Endothelial cell (in vitro differentiated cells): ENCODE measurements at regions not wholly inside any gene's neighbourhood (a gene's known extent, or its start where the extent isn't known, plus 50 kb on each side); places are given as distances from the start of the nearest gene placed in this dataset.

ENCODE experiments used
- DNase-seq: peaks from one replicate; pipeline ENCODE4 v3.0.0; 2021; ENCODE audit warnings: low spot score
- H3K27ac Mint-ChIP-seq: one replicate; pipeline ENCODE4 v1.8.0; 2021; ENCODE audit warnings: mixed read lengths, inconsistent platforms; ENCODE audit not compliant: unreplicated experiment
- H3K27me3 Mint-ChIP-seq: one replicate; pipeline ENCODE4 v1.8.0; 2021; ENCODE audit warnings: mild to moderate bottlenecking, moderate library complexity, mixed read lengths, inconsistent platforms; ENCODE audit not compliant: unreplicated experiment
- H3K36me3 Mint-ChIP-seq: one replicate; pipeline ENCODE4 v1.8.0; 2021; ENCODE audit warnings: mild to moderate bottlenecking, low read depth, mixed read lengths, inconsistent platforms; ENCODE audit not compliant: unreplicated experiment
- H3K4me1 Mint-ChIP-seq: one replicate; pipeline ENCODE4 v1.8.0; 2021; ENCODE audit warnings: mild to moderate bottlenecking, mixed read lengths, inconsistent platforms; ENCODE audit not compliant: unreplicated experiment
- H3K4me3 Mint-ChIP-seq: one replicate; pipeline ENCODE4 v1.8.0; 2021; ENCODE audit warnings: mild to moderate bottlenecking, mixed read lengths, inconsistent platforms; ENCODE audit not compliant: unreplicated experiment
- H3K9me3 Mint-ChIP-seq: one replicate; pipeline ENCODE4 v1.8.0; 2021; ENCODE audit warnings: mixed read lengths, inconsistent platforms; ENCODE audit not compliant: unreplicated experiment
- TF ChIP-seq, protein P1 (sequence below): fragments of 200-600 bp; sonication (generic); IDR thresholded peaks from one replicate; pipeline ENCODE4 v1.5.0; 2021; ENCODE audit warnings: antibody characterized with exemption; ENCODE audit not compliant: unreplicated experiment

- Mint-ChIP-seq H3K4me3 (no peak overlapping the region), H3K27me3 (peaks cover 6% of the 10 kb centered on the region), H3K36me3 (no peaks in the 10 kb centered on the region), H3K9me3 (no peaks in the 10 kb centered on the region), H3K27ac (no peak overlapping the region), H3K4me1 (peaks cover 47% of the 10 kb centered on the region)
- TF ChIP-seq, protein P1, sequence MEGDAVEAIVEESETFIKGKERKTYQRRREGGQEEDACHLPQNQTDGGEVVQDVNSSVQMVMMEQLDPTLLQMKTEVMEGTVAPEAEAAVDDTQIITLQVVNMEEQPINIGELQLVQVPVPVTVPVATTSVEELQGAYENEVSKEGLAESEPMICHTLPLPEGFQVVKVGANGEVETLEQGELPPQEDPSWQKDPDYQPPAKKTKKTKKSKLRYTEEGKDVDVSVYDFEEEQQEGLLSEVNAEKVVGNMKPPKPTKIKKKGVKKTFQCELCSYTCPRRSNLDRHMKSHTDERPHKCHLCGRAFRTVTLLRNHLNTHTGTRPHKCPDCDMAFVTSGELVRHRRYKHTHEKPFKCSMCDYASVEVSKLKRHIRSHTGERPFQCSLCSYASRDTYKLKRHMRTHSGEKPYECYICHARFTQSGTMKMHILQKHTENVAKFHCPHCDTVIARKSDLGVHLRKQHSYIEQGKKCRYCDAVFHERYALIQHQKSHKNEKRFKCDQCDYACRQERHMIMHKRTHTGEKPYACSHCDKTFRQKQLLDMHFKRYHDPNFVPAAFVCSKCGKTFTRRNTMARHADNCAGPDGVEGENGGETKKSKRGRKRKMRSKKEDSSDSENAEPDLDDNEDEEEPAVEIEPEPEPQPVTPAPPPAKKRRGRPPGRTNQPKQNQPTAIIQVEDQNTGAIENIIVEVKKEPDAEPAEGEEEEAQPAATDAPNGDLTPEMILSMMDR = no peak
- no peak for DNase-seq
These were observed 106.1 kb upstream of the CLMP start for GRCh38 chr11:123301013-123301591.

DNA sequence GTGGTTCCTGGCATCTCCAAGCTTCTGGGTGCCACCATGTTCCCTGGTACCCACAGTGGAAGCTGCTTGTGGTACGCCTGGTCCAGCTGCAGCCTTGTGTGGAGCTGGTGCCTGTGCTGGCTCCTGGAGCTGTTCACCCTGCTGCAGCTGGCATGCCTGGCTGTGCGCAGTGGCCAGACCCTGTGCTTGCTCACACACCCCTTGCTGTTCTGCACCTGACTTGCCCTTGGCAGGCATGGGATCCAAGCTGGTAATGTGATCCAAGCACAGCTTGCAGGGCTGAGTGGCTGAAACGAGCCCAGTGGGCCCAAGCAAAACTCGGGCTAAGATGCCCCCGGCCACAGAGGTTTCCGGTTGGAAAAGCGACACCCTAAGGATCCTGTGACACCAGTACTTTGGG, 104.7 kb upstream of the CLMP start:
- TF ChIP-seq, protein P1 = no peak
- no peak overlapping the region for H3K4me3 Mint-ChIP-seq
- DNase-seq = no peak
- H3K4me1 Mint-ChIP-seq = peaks cover 38% of the 10 kb centered on the region
- H3K27me3 Mint-ChIP-seq = peaks cover 6% of the 10 kb centered on the region
- no peak overlapping the region for H3K27ac Mint-ChIP-seq
- no peaks in the 10 kb centered on the region for H3K36me3 Mint-ChIP-seq
- no peaks in the 10 kb centered on the region for H3K9me3 Mint-ChIP-seq

DNA sequence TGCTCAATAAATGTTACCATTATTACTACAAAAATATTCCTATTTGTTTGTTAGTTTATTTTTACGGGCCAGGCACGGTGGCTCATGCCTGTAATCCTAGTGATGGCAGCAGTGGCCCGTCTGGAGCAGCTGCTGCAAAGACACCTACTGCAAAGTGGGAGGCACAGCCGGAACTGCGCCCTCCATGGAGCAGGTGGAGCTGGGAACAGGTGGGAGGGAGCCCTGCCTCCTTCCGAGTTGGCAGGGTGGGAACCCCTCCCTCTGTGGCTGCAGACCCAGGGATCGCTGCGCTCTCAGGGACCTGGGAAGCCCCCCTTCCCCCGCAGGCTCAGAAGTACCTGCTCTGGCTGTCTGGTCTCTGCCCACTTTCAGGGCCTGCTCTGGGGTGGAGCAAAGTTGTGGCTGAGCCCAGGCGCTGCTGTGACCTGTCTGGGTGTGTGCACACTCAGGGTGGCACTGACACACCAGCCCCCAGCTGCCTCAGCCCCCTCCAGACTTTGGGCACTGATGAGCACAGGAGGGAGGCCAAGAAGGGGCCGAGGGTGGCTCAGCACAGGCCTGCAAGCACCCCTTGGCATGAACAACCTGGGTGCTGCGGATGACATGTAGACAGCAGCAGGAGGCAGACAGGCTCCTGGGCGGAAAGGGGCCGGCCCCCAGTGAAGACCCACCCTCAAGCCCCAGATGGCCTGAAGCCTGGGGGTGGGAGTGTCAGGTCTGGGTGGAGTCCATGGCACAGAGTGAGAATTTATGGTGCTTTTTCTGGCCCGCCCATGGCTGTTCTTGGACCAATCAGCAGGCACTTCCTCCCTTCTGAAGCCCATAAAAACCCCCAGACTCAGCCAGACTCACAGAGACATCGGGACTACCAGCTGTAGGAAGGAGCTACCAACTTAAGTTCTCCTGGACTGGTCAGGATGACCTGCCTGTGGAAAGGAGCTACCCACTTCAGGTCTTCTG, 103.7 kb upstream of the CLMP start:
- Mint-ChIP-seq H3K27me3 (peaks cover 3% of the 10 kb centered on the region), H3K4me1 (peaks cover 29% of the 10 kb centered on the region)
- DNase-seq = no peak

DNA sequence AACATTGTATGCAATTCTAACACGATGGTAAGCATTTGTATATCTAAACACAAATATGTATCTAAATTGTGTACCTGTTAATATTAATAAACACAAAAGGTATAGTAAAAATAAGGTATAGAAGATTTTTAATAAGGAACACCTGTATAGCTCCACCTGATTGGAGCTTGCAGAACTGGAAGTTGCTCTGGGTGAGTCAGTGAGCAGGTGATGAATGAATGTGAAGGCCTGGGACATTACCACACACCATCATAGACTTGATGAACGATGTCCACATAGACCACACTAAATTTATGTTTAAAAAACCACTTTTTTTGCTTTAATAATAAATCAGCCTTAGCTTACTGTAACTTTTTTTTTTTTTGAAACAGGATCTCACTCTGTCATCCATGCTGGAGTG, 97.6 kb upstream of the CLMP start:
- H3K9me3 Mint-ChIP-seq = no peaks in the 10 kb centered on the region
- H3K27ac Mint-ChIP-seq = no peak overlapping the region
- TF ChIP-seq, protein P1 = no peak
- no peak overlapping the region for H3K4me3 Mint-ChIP-seq
- no peaks in the 10 kb centered on the region for H3K36me3 Mint-ChIP-seq
- H3K27me3 Mint-ChIP-seq = no peaks in the 10 kb centered on the region
- H3K4me1 Mint-ChIP-seq = no peaks in the 10 kb centered on the region
- no peak for DNase-seq

More for the DNA sequence above, 103.7 kb upstream of the CLMP start:
- no peaks in the 10 kb centered on the region for H3K9me3 Mint-ChIP-seq
- H3K4me3 Mint-ChIP-seq = no peak overlapping the region
- H3K36me3 Mint-ChIP-seq = no peaks in the 10 kb centered on the region
- no peak overlapping the region for H3K27ac Mint-ChIP-seq
- TF ChIP-seq, protein P1 = no peak
